NT2/D1 (cell line): ENCODE measurements at regions not wholly inside any gene's neighbourhood (a gene's known extent, or its start where the extent isn't known, plus 50 kb on each side); places are given as distances from the start of the nearest gene placed in this dataset.
"Not testable (repeated sequence)": the region's sequence is repeated elsewhere in the genome, so short reads cannot be mapped to it uniquely, and the experiment has no call there.

Experiments
- DNase-seq: peaks from one replicate; pipeline ENCODE4 v3.0.0-alpha.2; 2011; ENCODE audit warnings: low read depth, low spot score
- H3K27me3 ChIP-seq: 2 replicates; pipeline ENCODE4 v1.6.0; 2011; ENCODE audit warnings: mild to moderate bottlenecking; ENCODE audit not compliant: insufficient read length, insufficient read depth
- H3K36me3 ChIP-seq: 2 replicates; pipeline ENCODE4 v1.6.1; 2011; ENCODE audit warnings: mild to moderate bottlenecking, low read length, mixed read lengths; ENCODE audit not compliant: insufficient read depth, insufficient read length
- H3K4me1 ChIP-seq: 2 replicates; pipeline ENCODE4 v1.5.1; 2011; ENCODE audit not compliant: insufficient read depth, insufficient read length
- H3K4me3 ChIP-seq: 2 replicates; pipeline ENCODE4 v1.5.1; 2011; ENCODE audit warnings: low read depth; ENCODE audit not compliant: insufficient read length
- H3K9ac ChIP-seq: 2 replicates; pipeline ENCODE4 v1.6.0; 2011; ENCODE audit warnings: low read depth; ENCODE audit not compliant: insufficient read length
- H3K9me3 ChIP-seq: 2 replicates; pipeline ENCODE4 v1.5.1; 2011; ENCODE audit warnings: mild to moderate bottlenecking, low read length; ENCODE audit not compliant: insufficient read depth
- SUZ12 ChIP-seq: IDR thresholded peaks from 2 replicates; pipeline ENCODE4 v1.6.1; 2011; ENCODE audit not compliant: insufficient read length, insufficient read depth; ENCODE audit errors: extremely low read depth
- YY1 ChIP-seq: IDR thresholded peaks from 2 replicates; pipeline ENCODE4 v1.6.1; 2011; ENCODE audit not compliant: insufficient read length, insufficient read depth
- ZNF274 ChIP-seq: IDR thresholded peaks from 2 replicates; pipeline ENCODE4 v1.6.1; 2011; ENCODE audit warnings: mild to moderate bottlenecking, low read depth, low read length

GRCh38 chr3:177838766-177839350 lies 641.6 kb upstream of the TBL1XR1 start:
- TF ChIP-seq SUZ12 (no peak), YY1 (no peak), ZNF274 (no peak)
- Histone ChIP-seq H3K36me3 (no peaks in the 10 kb centered on the region), H3K4me1 (no peaks in the 10 kb centered on the region), H3K9ac (no peak overlapping the region), H3K9me3 (no peaks in the 10 kb centered on the region), H3K27me3 (no peaks in the 10 kb centered on the region), H3K4me3 (no peak overlapping the region)
- DNase-seq = no peak

DNA sequence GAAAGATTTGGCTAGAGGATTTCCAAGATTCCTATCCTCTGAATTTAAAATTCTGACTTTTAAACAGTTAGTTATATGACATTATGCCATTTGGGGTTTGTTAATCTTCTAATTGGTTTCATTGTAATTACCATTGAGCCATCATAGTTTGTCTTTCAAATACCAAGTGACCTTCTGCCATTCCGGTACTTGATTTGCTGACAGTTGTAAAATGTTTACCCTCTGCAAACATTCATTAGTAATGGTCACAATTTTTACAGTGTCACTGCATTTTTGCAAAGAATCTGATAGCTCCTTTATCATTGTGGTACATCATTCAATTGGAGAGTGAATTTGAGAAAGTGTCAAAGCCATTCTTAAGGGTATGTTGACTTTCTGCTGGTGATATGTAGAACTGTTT lies 645.0 kb upstream of the TBL1XR1 start:
- no peak overlapping the region for H3K9ac ChIP-seq
- no peak overlapping the region for H3K4me3 ChIP-seq
- no peaks in the 10 kb centered on the region for H3K9me3 ChIP-seq
- H3K4me1 ChIP-seq = no peaks in the 10 kb centered on the region
- no peaks in the 10 kb centered on the region for H3K36me3 ChIP-seq
- DNase-seq = no peak
- TF ChIP-seq YY1 = no peak
- TF ChIP-seq SUZ12 = no peak
- TF ChIP-seq ZNF274 = no peak
- no peaks in the 10 kb centered on the region for H3K27me3 ChIP-seq

- no peak for DNase-seq
- Histone ChIP-seq H3K4me3 (no peak overlapping the region), H3K36me3 (no peaks in the 10 kb centered on the region), H3K9ac (no peak overlapping the region), H3K4me1 (no peaks in the 10 kb centered on the region), H3K9me3 (no peaks in the 10 kb centered on the region), H3K27me3 (no peaks in the 10 kb centered on the region)
- TF ChIP-seq SUZ12 = no peak
- TF ChIP-seq YY1 = no peak
- TF ChIP-seq ZNF274 = no peak
Observed at GRCh38 chr3:177842743-177843734, 645.8 kb upstream of the TBL1XR1 start.

DNA sequence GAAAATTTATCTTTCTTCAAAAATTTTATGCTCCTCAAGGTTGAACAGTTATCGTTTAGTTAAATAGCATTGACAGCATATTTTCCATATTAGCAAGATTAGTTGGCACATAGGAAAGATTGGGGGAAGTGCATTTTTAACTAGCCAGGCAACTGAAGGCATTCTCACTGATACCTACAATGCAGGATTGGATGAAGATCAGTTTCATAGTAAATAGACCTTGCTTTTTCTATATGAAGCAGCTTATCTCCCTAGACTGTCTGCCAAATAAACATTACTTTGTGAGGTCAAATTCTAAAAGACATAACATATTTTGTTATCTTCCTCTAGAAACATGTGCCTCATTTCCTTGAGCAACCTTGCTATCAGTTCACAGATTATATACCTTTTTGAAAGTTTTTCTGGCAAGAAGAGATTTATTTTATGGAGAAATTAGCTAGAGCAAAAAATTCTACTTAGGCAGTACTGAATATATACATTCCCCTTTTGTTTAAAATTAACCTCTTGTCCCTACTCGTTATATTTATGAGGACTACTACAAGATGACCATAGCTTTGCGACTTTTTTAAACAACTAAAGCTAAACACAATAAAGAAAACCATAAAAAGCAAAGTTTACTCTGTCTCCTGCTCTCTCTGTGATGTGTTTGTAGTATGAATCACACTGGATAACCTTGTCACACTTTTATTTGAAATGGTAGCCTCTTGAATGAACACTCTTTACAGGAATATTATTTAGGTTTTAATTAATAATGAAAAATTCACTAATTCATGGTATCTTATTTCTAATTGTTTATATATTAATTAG lies 654.9 kb upstream of the TBL1XR1 start:
- Histone ChIP-seq H3K27me3 (no peaks in the 10 kb centered on the region), H3K36me3 (no peaks in the 10 kb centered on the region), H3K9me3 (no peaks in the 10 kb centered on the region), H3K9ac (no peak overlapping the region), H3K4me3 (no peak overlapping the region), H3K4me1 (no peaks in the 10 kb centered on the region)
- no peak for DNase-seq
- TF ChIP-seq ZNF274 (no peak), SUZ12 (no peak), YY1 (no peak)

DNA sequence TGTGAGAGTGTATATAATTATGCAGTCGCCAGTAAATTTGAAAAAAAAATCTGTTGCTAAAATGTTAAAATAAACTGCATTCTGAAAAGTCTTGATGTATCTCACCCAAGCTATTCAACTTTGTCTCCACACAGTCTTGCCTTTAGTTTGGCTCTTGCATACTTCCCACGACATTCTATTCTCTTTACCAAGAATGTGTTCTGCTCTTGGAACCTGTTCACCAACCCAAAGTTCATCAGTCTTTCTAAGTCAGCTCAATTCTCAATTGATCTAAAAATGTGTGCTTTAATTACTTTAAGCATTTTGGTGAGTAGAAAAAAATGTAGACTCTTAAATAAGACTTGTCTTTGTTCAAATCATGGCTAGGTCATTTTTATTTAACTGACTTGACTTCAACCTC lies 657.7 kb upstream of the TBL1XR1 start:
- TF ChIP-seq SUZ12 (no peak), ZNF274 (no peak), YY1 (no peak)
- Histone ChIP-seq H3K9me3 (no peaks in the 10 kb centered on the region), H3K4me1 (peaks cover under 1% of the 10 kb centered on the region), H3K9ac (no peak overlapping the region), H3K4me3 (no peak overlapping the region), H3K27me3 (no peaks in the 10 kb centered on the region), H3K36me3 (no peaks in the 10 kb centered on the region)
- no peak for DNase-seq

- H3K4me3 ChIP-seq = no peak overlapping the region
- H3K27me3 ChIP-seq = no peaks in the 10 kb centered on the region
- peaks cover 4% of the 10 kb centered on the region for H3K4me1 ChIP-seq
- H3K36me3 ChIP-seq = no peaks in the 10 kb centered on the region
- TF ChIP-seq SUZ12 = no peak
- no peak for TF ChIP-seq ZNF274
- TF ChIP-seq YY1 = no peak
- H3K9me3 ChIP-seq = peaks cover 15% of the 10 kb centered on the region; the same call in 1 of the 2 replicates
- H3K9ac ChIP-seq = no peak overlapping the region
- DNase-seq = no peak
Observed at GRCh38 chr3:177860184-177860583, 662.9 kb upstream of the TBL1XR1 start.

- peaks cover 15% of the 10 kb centered on the region; the same call in 1 of the 2 replicates for H3K9me3 ChIP-seq
- peaks cover 4% of the 10 kb centered on the region for H3K4me1 ChIP-seq
- TF ChIP-seq ZNF274 (no peak), YY1 (no peak), SUZ12 (no peak)
- no peaks in the 10 kb centered on the region for H3K27me3 ChIP-seq
- no peaks in the 10 kb centered on the region for H3K36me3 ChIP-seq
- no peak overlapping the region for H3K4me3 ChIP-seq
- H3K9ac ChIP-seq = no peak overlapping the region
- DNase-seq = no peak
Observed at GRCh38 chr3:177862962-177863491, 665.7 kb upstream of the TBL1XR1 start.

DNA sequence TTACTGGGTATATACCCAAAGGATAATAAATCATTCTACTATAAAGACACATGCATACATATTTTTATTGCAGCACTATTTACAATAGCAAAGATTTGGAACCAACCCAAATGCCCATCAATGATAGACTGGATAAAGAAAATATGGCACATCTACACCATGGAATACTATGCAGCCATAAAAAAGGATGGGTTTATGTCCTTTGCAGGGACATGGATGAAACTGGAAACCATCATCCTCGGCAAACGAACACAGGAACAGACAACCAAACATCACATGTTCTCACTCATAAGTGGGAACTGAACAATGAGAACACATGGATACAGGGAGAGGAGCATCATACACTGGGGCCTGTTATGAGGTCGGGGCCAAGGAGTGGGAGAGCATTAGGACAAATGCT lies 665.0 kb upstream of the KCNMB2 start:
- not testable (repeated sequence) for H3K9ac ChIP-seq, H3K9me3 ChIP-seq, H3K4me3 ChIP-seq, H3K4me1 ChIP-seq, H3K36me3 ChIP-seq, H3K27me3 ChIP-seq, DNase-seq
